Keratinocyte (primary cell): ENCODE measurements at regions not wholly inside any gene's neighbourhood (a gene's known extent, or its start where the extent isn't known, plus 50 kb on each side); places are given as distances from the start of the nearest gene placed in this dataset.

Experiments
- DNase-seq: peaks from one replicate; pipeline ENCODE4 v3.0.0-alpha.2; 2011; ENCODE audit warnings: low read depth, missing footprints, low spot score
- FAIRE-seq: peaks from 2 replicates; lab custom pipeline; 2011; peaks lifted over from hg19 to GRCh38; lab: Jason Lieb, UNC
- H2AFZ ChIP-seq: 2 replicates; pipeline ENCODE4 v1.6.0; 2012; ENCODE audit warnings: low read length, control low read depth, inconsistent platforms; ENCODE audit not compliant: control insufficient read depth
- H3K27ac ChIP-seq: 2 replicates; pipeline ENCODE4 v1.5.1; 2011; ENCODE audit warnings: low read length; ENCODE audit not compliant: control insufficient read depth, insufficient read depth
- H3K27me3 ChIP-seq: 3 replicates; pipeline ENCODE4 v1.6.0; 2011; ENCODE audit warnings: low read length; ENCODE audit not compliant: control insufficient read depth, insufficient read depth; ENCODE audit errors: extremely low read depth
- H3K36me3 ChIP-seq, 2 experiments: 2 replicates in 1 of 2; 3 replicates in 1 of 2; pipeline ENCODE4 v1.5.1; 2011; ENCODE audit warnings: low read length in 2 of 2, mild to moderate bottlenecking in 1 of 2; ENCODE audit not compliant: control insufficient read depth in 2 of 2, insufficient read depth in 2 of 2; ENCODE audit errors: extremely low read depth in 1 of 2
- H3K4me1 ChIP-seq: 3 replicates; pipeline ENCODE4 v1.5.1; 2011; ENCODE audit warnings: low read length; ENCODE audit not compliant: control insufficient read depth, insufficient read depth; ENCODE audit errors: extremely low read depth
- H3K4me2 ChIP-seq: 3 replicates; pipeline ENCODE4 v1.6.0; 2011; ENCODE audit warnings: low read depth, low read length; ENCODE audit not compliant: control insufficient read depth, insufficient read depth; ENCODE audit errors: extremely low read depth
- H3K4me3 ChIP-seq, 3 experiments: fragments of 200-600 bp in 1 of 3; sonication (generic) in 1 of 3; 2 replicates in 2 of 3; 3 replicates in 1 of 3; pipeline ENCODE4 v1.5.1; 2011 to 2016; ENCODE audit warnings: low read length in 3 of 3, mild to moderate bottlenecking in 3 of 3, control low read depth in 2 of 3, inconsistent platforms in 1 of 3, low read depth in 1 of 3, mixed read lengths in 1 of 3, mixed run types in 1 of 3, moderate library complexity in 1 of 3; ENCODE audit not compliant: control insufficient read depth in 2 of 3, insufficient read depth in 2 of 3; ENCODE audit errors: extremely low read depth in 1 of 3
- H3K79me2 ChIP-seq: 2 replicates; pipeline ENCODE4 v1.6.0; 2012; ENCODE audit warnings: low read length; ENCODE audit not compliant: control insufficient read depth, insufficient read depth
- H3K9ac ChIP-seq: 3 replicates; pipeline ENCODE4 v1.6.0; 2011; ENCODE audit warnings: low read length; ENCODE audit not compliant: control insufficient read depth, insufficient read depth; ENCODE audit errors: extremely low read depth
- H3K9me1 ChIP-seq: 3 replicates; pipeline ENCODE4 v1.6.0; 2011; ENCODE audit warnings: low read length; ENCODE audit not compliant: control insufficient read depth, insufficient read depth; ENCODE audit errors: extremely low read depth
- H3K9me3 ChIP-seq: 2 replicates; pipeline ENCODE4 v1.5.1; 2012; ENCODE audit warnings: low read depth, low read length; ENCODE audit not compliant: control insufficient read depth
- H4K20me1 ChIP-seq: 3 replicates; pipeline ENCODE4 v1.6.0; 2011; ENCODE audit warnings: low read length; ENCODE audit not compliant: control insufficient read depth, insufficient read depth; ENCODE audit errors: extremely low read depth
- EZH2 ChIP-seq: IDR thresholded peaks from one replicate; pipeline ENCODE4 v1.6.1; 2012; ENCODE audit warnings: inconsistent platforms, mild to moderate bottlenecking, low read length, moderate library complexity
- dilution Hi-C: fragments of 300-500 bp; cut with MboI; formaldehyde crosslinking; loops from one replicate; pipeline ENCODE4 v1.7.0; 2020; ENCODE audit warnings: low sequenced_read_pairs; ENCODE audit not compliant: extremely low pct_ligation_motif_present
- TF ChIP-seq, protein P1 (sequence below), 3 experiments: IDR thresholded peaks in 1 of 3; conservative IDR thresholded peaks in 1 of 3; optimal IDR thresholded peaks in 1 of 3; 2 replicates in 2 of 3; 3 replicates in 1 of 3; pipeline versions ENCODE3 to v1.5.1; 2011; ENCODE audit warnings: low read length in 3 of 3, mild to moderate bottlenecking in 3 of 3, moderate library complexity in 2 of 3, control low read depth in 1 of 3, inconsistent platforms in 1 of 3; ENCODE audit not compliant: insufficient read depth in 2 of 3; ENCODE audit errors: extremely low read depth in 1 of 3

DNA sequence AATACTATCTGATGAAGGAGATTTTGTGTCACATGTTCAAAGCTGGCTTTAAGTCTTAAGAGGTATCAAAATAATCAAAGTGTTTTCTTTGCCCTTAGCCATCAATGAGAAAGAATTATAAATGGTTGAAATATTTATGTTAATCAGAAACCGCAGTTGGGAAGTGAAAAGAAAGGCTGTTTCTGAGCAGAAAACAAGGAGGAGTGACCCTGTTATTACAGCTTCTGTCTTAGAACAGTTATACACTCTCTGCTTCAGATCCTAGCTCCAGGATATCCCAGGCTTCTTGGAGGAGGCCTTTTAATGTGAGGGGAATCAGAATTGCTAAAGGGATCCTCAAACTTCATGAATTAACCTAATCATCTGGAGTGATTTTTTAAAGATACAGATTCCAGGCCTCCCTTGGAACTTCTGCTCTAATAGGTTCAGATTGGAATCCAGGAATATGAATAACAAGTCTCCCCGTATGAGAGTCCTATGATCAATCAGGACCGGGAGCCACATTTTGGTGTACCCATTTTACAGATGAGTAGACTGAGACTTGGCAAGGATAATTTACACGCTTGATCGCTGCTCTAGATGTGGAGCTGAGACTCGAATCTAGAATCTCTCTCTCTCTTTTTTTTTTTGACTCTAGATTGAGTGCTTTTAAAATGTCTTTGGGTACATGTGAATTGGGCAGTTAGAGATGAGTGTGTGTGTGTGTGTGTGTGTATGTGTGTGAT is 50.8 kb upstream of the JAG1 start:
- H3K36me3 ChIP-seq: no peaks in the 10 kb centered on the region

DNA sequence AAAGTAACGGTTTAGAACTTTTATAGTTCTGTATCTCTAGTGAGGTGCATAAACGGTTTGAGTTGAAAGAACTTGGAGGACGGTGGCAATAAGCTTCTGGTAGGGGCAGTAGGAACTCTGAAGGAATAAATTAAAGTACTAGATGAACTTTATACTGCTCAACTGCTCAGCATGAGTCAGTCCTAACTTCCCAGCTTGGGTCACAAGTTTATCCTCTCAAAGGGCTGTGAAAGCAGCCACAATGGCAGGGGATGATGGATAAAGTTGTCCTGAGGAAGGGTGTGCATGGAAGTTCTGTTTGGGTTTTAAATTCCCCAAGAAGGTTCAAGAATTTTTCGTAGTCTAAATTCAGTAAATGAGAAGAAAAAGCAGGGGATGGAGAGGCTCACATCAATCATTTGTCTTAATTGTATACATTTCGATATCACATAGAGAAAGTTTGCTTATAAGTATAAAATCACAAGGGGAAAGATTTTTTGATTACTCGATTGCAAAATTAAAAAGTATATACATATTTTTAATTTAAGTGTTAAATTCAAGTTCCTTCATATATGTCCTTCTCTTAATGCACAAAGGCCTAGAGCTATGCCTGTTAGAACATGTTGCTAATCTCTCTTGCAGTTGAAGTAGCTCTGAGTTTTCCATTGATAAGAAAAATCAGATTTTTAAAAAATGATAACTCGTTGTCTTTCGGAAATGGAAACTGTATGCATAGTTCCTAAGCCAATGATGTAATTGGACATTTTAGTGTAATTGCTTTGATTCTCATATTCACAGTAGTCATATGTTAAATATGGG is 55.3 kb upstream of the JAG1 start:
- H3K4me3 ChIP-seq: no peak overlapping the region
- H3K27me3 ChIP-seq: no peaks in the 10 kb centered on the region
- no peak for TF ChIP-seq EZH2
- TF ChIP-seq, protein P1, sequence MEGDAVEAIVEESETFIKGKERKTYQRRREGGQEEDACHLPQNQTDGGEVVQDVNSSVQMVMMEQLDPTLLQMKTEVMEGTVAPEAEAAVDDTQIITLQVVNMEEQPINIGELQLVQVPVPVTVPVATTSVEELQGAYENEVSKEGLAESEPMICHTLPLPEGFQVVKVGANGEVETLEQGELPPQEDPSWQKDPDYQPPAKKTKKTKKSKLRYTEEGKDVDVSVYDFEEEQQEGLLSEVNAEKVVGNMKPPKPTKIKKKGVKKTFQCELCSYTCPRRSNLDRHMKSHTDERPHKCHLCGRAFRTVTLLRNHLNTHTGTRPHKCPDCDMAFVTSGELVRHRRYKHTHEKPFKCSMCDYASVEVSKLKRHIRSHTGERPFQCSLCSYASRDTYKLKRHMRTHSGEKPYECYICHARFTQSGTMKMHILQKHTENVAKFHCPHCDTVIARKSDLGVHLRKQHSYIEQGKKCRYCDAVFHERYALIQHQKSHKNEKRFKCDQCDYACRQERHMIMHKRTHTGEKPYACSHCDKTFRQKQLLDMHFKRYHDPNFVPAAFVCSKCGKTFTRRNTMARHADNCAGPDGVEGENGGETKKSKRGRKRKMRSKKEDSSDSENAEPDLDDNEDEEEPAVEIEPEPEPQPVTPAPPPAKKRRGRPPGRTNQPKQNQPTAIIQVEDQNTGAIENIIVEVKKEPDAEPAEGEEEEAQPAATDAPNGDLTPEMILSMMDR (optimal IDR thresholded peaks at IDR 0.05 in 1 of 3, IDR thresholded peaks at IDR 0.05 in 1 of 3, conservative IDR thresholded peaks at IDR 0.05 in 1 of 3; ENCODE audit: extremely low read depth in 1 of 3, insufficient read depth in 2 of 3, low read length in 3 of 3): no peak
- FAIRE-seq: peak; percentile 68
- no peaks in the 10 kb centered on the region for H3K9me1 ChIP-seq
- no peak overlapping the region for H2AFZ ChIP-seq
- dilution Hi-C loops: no loop called here
- no peaks in the 10 kb centered on the region for H3K79me2 ChIP-seq
- no peak overlapping the region for H3K4me2 ChIP-seq
- H3K36me3 ChIP-seq: no peaks in the 10 kb centered on the region
- H3K4me1 ChIP-seq: peaks cover 25% of the 10 kb centered on the region
- H3K27ac ChIP-seq: no peak overlapping the region
- no peaks in the 10 kb centered on the region for H4K20me1 ChIP-seq
- no peak overlapping the region for H3K9ac ChIP-seq
- DNase-seq: no peak
- peaks cover 3% of the 10 kb centered on the region for H3K9me3 ChIP-seq

More for the DNA sequence above, 50.8 kb upstream of the JAG1 start:
- Histone ChIP-seq H4K20me1 (no peaks in the 10 kb centered on the region), H3K9ac (no peak overlapping the region), H3K27ac (no peak overlapping the region), H3K4me1 (peaks cover 3% of the 10 kb centered on the region), H3K79me2 (no peaks in the 10 kb centered on the region), H3K9me1 (no peaks in the 10 kb centered on the region), H3K9me3 (no peaks in the 10 kb centered on the region), H3K27me3 (no peaks in the 10 kb centered on the region), H3K4me2 (no peak overlapping the region), H2AFZ (no peak overlapping the region), H3K4me3 (no peak overlapping the region)
- dilution Hi-C loops: no loop called here
- TF ChIP-seq, protein P1 (optimal IDR thresholded peaks at IDR 0.05 in 1 of 3, IDR thresholded peaks at IDR 0.05 in 1 of 3, conservative IDR thresholded peaks at IDR 0.05 in 1 of 3; ENCODE audit: extremely low read depth in 1 of 3, insufficient read depth in 2 of 3, low read length in 3 of 3): no peak
- TF ChIP-seq EZH2: no peak
- no peak for DNase-seq
- FAIRE-seq: peak; percentile 34
